ENCODE measurements at regions not wholly inside any gene's neighbourhood (a gene's known extent, or its start where the extent isn't known, plus 50 kb on each side); places are given as distances from the start of the nearest gene placed in this dataset.

- H3K4me1 ChIP-seq (ENCODE audit: control insufficient read depth in 1 of 2, insufficient read depth in 1 of 2, low read depth in 1 of 2, low read length in 1 of 2): peaks cover 8 to 14% of the 10 kb centered on the region in 2 experiments
- no peak overlapping the region for H3K4me3 ChIP-seq (ENCODE audit: low read depth in 1 of 2, low read length in 1 of 2)
- no peaks in the 10 kb centered on the region for H3K36me3 ChIP-seq
- TF ChIP-seq CTCF (IDR thresholded peaks at IDR 0.05): no peak
- H3K27me3 ChIP-seq: no peaks in the 10 kb centered on the region
- peak overlapping the region; percentile 27 for H3K27ac ChIP-seq
- no peaks in the 10 kb centered on the region for H3K9me3 ChIP-seq
Measured at GRCh38 chr1:244214009-244214967, 163.2 kb downstream of the ZBTB18 start.

GRCh38 chr1:244216836-244217235, 165.8 kb downstream of the ZBTB18 start:
- Histone ChIP-seq H3K9me3 (no peaks in the 10 kb centered on the region), H3K4me1 (ENCODE audit: control insufficient read depth in 1 of 2, insufficient read depth in 1 of 2, low read depth in 1 of 2, low read length in 1 of 2) (peaks cover 0 to 15% of the 10 kb centered on the region in 2 experiments), H3K4me3 (ENCODE audit: low read depth in 1 of 2, low read length in 1 of 2) (no peak overlapping the region), H3K27me3 (no peaks in the 10 kb centered on the region), H3K36me3 (no peaks in the 10 kb centered on the region), H3K27ac (no peak overlapping the region)
- no peak for TF ChIP-seq CTCF (IDR thresholded peaks at IDR 0.05)

GRCh38 chr1:244217711-244218110, 166.6 kb downstream of the ZBTB18 start:
- no peaks in the 10 kb centered on the region for H3K36me3 ChIP-seq
- no peak for TF ChIP-seq CTCF (IDR thresholded peaks at IDR 0.05)
- H3K9me3 ChIP-seq: no peaks in the 10 kb centered on the region
- H3K4me1 ChIP-seq (ENCODE audit: control insufficient read depth in 1 of 2, insufficient read depth in 1 of 2, low read depth in 1 of 2, low read length in 1 of 2): peaks cover 0 to 20% of the 10 kb centered on the region in 2 experiments
- H3K27ac ChIP-seq: no peak overlapping the region
- no peaks in the 10 kb centered on the region for H3K27me3 ChIP-seq
- H3K4me3 ChIP-seq (ENCODE audit: low read depth in 1 of 2, low read length in 1 of 2): no peak overlapping the region

GRCh38 chr1:244218220-244218619, 167.1 kb downstream of the ZBTB18 start:
- no peak overlapping the region for H3K4me3 ChIP-seq (ENCODE audit: low read depth in 1 of 2, low read length in 1 of 2)
- H3K9me3 ChIP-seq: no peaks in the 10 kb centered on the region
- no peaks in the 10 kb centered on the region for H3K27me3 ChIP-seq
- H3K4me1 ChIP-seq (ENCODE audit: control insufficient read depth in 1 of 2, insufficient read depth in 1 of 2, low read depth in 1 of 2, low read length in 1 of 2): peaks cover 3 to 24% of the 10 kb centered on the region in 2 experiments
- TF ChIP-seq CTCF (IDR thresholded peaks at IDR 0.05): no peak
- no peaks in the 10 kb centered on the region for H3K36me3 ChIP-seq
- no peak overlapping the region for H3K27ac ChIP-seq

GRCh38 chr1:244219149-244219548, 168.1 kb downstream of the ZBTB18 start:
- H3K4me1 ChIP-seq (ENCODE audit: control insufficient read depth in 1 of 2, insufficient read depth in 1 of 2, low read depth in 1 of 2, low read length in 1 of 2): peaks cover 12 to 31% of the 10 kb centered on the region in 2 experiments
- H3K4me3 ChIP-seq (ENCODE audit: low read depth in 1 of 2, low read length in 1 of 2): no peak overlapping the region
- no peak for TF ChIP-seq CTCF (IDR thresholded peaks at IDR 0.05)
- H3K27ac ChIP-seq: no peak overlapping the region
- no peaks in the 10 kb centered on the region for H3K27me3 ChIP-seq
- H3K9me3 ChIP-seq: no peaks in the 10 kb centered on the region
- H3K36me3 ChIP-seq: no peaks in the 10 kb centered on the region
